Loucy (cell line): ENCODE measurements at regions not wholly inside any gene's neighbourhood (a gene's known extent, or its start where the extent isn't known, plus 50 kb on each side); places are given as distances from the start of the nearest gene placed in this dataset.

ENCODE experiments used
- H2AFZ ChIP-seq: fragments of 200-600 bp; sonication (generic); 2 replicates; pipeline ENCODE4 v1.6.0; 2016; ENCODE audit warnings: antibody characterized with exemption, mild to moderate bottlenecking, low read length, moderate library complexity
- H3F3A ChIP-seq: fragments of 200-600 bp; 2 replicates; pipeline ENCODE4 v1.6.0; 2016; ENCODE audit warnings: antibody characterized with exemption, low read depth, mild to moderate bottlenecking
- H3K27me3 ChIP-seq: fragments of 200-600 bp; sonication (generic); 2 replicates; pipeline ENCODE4 v1.6.1; 2014; ENCODE audit warnings: low read length, mild to moderate bottlenecking; ENCODE audit not compliant: insufficient read depth, poor library complexity, severe bottlenecking
- H3K36me3 ChIP-seq: fragments of 200-600 bp; sonication (generic); 2 replicates; pipeline ENCODE4 v1.6.1; 2016; ENCODE audit warnings: low read length; ENCODE audit not compliant: insufficient read depth
- H3K4me1 ChIP-seq: fragments of 200-600 bp; sonication (generic); 2 replicates; pipeline ENCODE4 v1.5.1; 2014; ENCODE audit warnings: low read length, mild to moderate bottlenecking; ENCODE audit not compliant: insufficient read depth, poor library complexity, severe bottlenecking
- H3K4me2 ChIP-seq: fragments of 200-600 bp; sonication (generic); 2 replicates; pipeline ENCODE4 v1.6.0; 2014; ENCODE audit warnings: antibody characterized with exemption, low read length, low read depth, mild to moderate bottlenecking; ENCODE audit not compliant: poor library complexity, severe bottlenecking
- H3K4me3 ChIP-seq: fragments of 200-600 bp; sonication (generic); 2 replicates; pipeline ENCODE4 v1.5.1; 2014; ENCODE audit warnings: low read length, mild to moderate bottlenecking, mixed read lengths; ENCODE audit not compliant: poor library complexity, severe bottlenecking
- H3K79me2 ChIP-seq: fragments of 200-600 bp; sonication (generic); 2 replicates; pipeline ENCODE4 v1.6.1; 2014; ENCODE audit warnings: low read length; ENCODE audit not compliant: insufficient read depth
- H3K9ac ChIP-seq: fragments of 200-600 bp; sonication (generic); 2 replicates; pipeline ENCODE4 v1.6.0; 2014; ENCODE audit warnings: mild to moderate bottlenecking, low read depth, low read length, moderate library complexity; ENCODE audit not compliant: poor library complexity, severe bottlenecking
- H3K9me2 ChIP-seq: fragments of 200-600 bp; sonication (generic); replicated peaks from 2 replicates; pipeline ENCODE4 v1.6.1; 2016; ENCODE audit warnings: low read depth, low read length, mixed read lengths
- H3K9me3 ChIP-seq: fragments of 200-600 bp; sonication (generic); 2 replicates; pipeline ENCODE4 v1.6.1; 2014; ENCODE audit warnings: mild to moderate bottlenecking, antibody characterized with exemption, low read length, low read depth; ENCODE audit not compliant: insufficient read depth
- H4K20me1 ChIP-seq: fragments of 200-600 bp; sonication (generic); 2 replicates; pipeline ENCODE4 v1.6.0; 2014; ENCODE audit warnings: antibody characterized with exemption, low read length, mild to moderate bottlenecking; ENCODE audit not compliant: insufficient read depth, poor library complexity, severe bottlenecking
- EZH2phosphoT487 ChIP-seq: fragments of 200-600 bp; IDR thresholded peaks from 2 replicates; pipeline ENCODE4 v1.6.1; 2018; ENCODE audit warnings: antibody characterized with exemption, mild to moderate bottlenecking, moderate library complexity, borderline replicate concordance
- TF ChIP-seq, protein P1 (sequence below): fragments of 200-600 bp; sonication (generic); conservative IDR thresholded peaks from 2 replicates; pipeline ENCODE4 v1.5.1; 2014; ENCODE audit warnings: mild to moderate bottlenecking, antibody characterized with exemption, low read length

DNA sequence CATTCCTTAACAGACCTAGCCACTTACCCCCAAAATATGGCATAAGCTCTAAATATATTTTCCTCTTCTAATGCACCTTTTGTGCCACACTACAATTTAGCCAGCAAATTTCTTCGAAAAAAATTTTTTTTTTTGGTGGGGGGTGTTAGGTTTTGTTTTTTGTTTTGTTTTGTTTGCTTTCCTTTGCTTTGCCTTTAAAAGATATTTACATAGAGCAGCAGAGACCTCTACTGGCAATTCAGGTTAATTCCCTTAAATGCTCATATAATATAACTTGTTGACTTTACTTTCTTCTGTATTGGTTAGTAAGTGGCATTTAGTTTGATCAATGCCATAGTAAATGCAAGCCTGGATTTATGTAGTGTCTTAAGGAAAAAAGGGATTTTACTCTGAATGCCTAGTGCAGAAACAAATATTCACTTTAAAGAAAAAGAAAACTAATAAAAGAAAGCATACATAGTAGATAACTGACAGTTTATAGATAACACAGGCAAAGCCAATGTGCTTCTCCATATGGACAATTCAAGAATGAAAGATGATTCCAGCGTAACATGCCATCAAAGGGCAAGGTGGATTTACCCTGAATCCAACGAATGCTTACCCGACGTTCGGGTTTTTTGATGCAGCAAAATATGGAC, 1250.6 kb downstream of the GATA3 start:
- no peaks in the 10 kb centered on the region for H4K20me1 ChIP-seq
- TF ChIP-seq, protein P1, sequence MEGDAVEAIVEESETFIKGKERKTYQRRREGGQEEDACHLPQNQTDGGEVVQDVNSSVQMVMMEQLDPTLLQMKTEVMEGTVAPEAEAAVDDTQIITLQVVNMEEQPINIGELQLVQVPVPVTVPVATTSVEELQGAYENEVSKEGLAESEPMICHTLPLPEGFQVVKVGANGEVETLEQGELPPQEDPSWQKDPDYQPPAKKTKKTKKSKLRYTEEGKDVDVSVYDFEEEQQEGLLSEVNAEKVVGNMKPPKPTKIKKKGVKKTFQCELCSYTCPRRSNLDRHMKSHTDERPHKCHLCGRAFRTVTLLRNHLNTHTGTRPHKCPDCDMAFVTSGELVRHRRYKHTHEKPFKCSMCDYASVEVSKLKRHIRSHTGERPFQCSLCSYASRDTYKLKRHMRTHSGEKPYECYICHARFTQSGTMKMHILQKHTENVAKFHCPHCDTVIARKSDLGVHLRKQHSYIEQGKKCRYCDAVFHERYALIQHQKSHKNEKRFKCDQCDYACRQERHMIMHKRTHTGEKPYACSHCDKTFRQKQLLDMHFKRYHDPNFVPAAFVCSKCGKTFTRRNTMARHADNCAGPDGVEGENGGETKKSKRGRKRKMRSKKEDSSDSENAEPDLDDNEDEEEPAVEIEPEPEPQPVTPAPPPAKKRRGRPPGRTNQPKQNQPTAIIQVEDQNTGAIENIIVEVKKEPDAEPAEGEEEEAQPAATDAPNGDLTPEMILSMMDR: peak; percentile 82
- no peak for TF ChIP-seq EZH2phosphoT487
- H3K79me2 ChIP-seq: no peaks in the 10 kb centered on the region
- no peaks in the 10 kb centered on the region for H3K27me3 ChIP-seq
- H3F3A ChIP-seq: no peaks in the 10 kb centered on the region
- H3K36me3 ChIP-seq: no peaks in the 10 kb centered on the region
- H2AFZ ChIP-seq: no peak overlapping the region
- no peaks in the 10 kb centered on the region for H3K4me1 ChIP-seq
- no peak overlapping the region for H3K4me2 ChIP-seq
- no peak overlapping the region for H3K9ac ChIP-seq
- H3K9me2 ChIP-seq: no peaks in the 10 kb centered on the region
- H3K9me3 ChIP-seq: no peaks in the 10 kb centered on the region
- no peak overlapping the region for H3K4me3 ChIP-seq

DNA sequence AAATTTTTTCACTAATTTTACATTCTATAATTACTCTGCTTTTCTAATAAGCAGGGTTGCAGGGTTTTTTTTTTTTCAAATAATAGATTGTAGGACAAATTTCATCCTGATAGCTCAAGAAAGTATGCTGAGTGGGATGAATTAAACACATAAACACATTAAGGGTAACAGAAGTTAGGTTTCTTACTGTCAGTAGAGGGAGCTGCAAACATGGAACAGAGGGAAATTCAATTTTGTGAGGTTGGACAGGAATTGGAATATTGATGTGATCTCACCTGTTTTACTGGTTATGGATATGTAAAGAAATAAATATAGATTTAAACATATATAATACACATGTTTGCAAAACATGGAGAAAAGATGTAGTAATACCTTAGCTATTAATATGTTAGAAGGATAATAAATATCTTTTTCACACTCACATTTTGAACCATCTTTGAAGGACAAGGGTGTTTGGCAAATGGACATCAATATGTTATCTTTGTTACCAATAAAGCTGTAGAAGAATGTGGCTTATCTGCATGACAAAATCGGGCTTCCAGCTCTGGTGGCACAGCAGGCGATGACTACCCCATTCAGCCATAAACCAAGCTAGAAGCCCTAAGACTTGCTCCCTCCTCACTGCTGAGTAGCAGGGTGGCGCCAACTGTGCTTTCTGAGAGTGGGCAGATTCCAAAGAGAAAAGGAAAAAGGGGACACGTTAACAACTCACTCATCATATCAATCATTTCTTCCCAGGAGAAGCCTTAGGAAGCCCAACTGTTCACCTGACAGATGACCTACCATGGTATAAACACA, 1257.4 kb downstream of the GATA3 start:
- TF ChIP-seq, protein P1: peak; percentile 54
- TF ChIP-seq EZH2phosphoT487: no peak
- Histone ChIP-seq H3K4me2 (no peak overlapping the region), H3K9ac (no peak overlapping the region), H3K36me3 (no peaks in the 10 kb centered on the region), H2AFZ (no peak overlapping the region), H3K79me2 (no peaks in the 10 kb centered on the region), H3K27me3 (no peaks in the 10 kb centered on the region), H3K4me3 (no peak overlapping the region), H3F3A (no peaks in the 10 kb centered on the region), H3K4me1 (no peaks in the 10 kb centered on the region), H3K9me3 (no peaks in the 10 kb centered on the region), H4K20me1 (no peaks in the 10 kb centered on the region), H3K9me2 (no peaks in the 10 kb centered on the region)

DNA sequence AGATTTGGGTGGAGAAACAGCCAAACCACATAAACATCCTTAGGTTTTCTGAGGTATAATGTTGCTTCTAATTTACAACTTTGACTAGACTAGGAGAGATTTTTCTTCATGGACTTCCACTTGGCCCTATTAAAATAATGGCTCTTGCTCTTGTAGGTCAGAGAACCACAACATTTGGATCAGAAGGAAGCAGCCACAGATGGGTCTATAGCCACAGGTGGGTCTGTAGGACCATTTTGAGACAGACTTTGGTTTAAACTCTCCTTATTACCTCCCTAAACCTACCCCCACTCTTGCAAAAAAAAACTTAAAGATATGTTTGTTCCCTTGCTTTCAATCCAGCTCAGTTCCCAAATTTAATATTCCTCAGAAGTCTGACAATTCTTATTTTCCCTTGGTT, 1260.8 kb downstream of the GATA3 start:
- Histone ChIP-seq H4K20me1 (no peaks in the 10 kb centered on the region), H3K36me3 (no peaks in the 10 kb centered on the region), H2AFZ (no peak overlapping the region), H3F3A (no peaks in the 10 kb centered on the region), H3K79me2 (no peaks in the 10 kb centered on the region), H3K4me1 (no peaks in the 10 kb centered on the region), H3K27me3 (no peaks in the 10 kb centered on the region), H3K4me2 (no peak overlapping the region), H3K9ac (no peak overlapping the region), H3K4me3 (no peak overlapping the region), H3K9me3 (no peaks in the 10 kb centered on the region), H3K9me2 (no peaks in the 10 kb centered on the region)
- TF ChIP-seq, protein P1: 0 out of 2 replicates have a peak, but pooled peaks have one; percentile 3
- no peak for TF ChIP-seq EZH2phosphoT487
